Activated CD4-positive, alpha-beta T cell treated with anti-CD3 and anti-CD28 coated beads, Interleukin-10, Interleukin-2, amounts not matched to agents 100 ng/mL and 50 ng/mL, durations not matched to agents 16 hours and 8 hours (primary cell): ENCODE measurements at regions not wholly inside any gene's neighbourhood (a gene's known extent, or its start where the extent isn't known, plus 50 kb on each side); places are given as distances from the start of the nearest gene placed in this dataset.
"Not testable (repeated sequence)": the region's sequence is repeated elsewhere in the genome, so short reads cannot be mapped to it uniquely, and the experiment has no call there.

Experiments
- DNase-seq: peaks from one replicate; pipeline ENCODE4 v3.0.0-alpha.2; 2020

DNA sequence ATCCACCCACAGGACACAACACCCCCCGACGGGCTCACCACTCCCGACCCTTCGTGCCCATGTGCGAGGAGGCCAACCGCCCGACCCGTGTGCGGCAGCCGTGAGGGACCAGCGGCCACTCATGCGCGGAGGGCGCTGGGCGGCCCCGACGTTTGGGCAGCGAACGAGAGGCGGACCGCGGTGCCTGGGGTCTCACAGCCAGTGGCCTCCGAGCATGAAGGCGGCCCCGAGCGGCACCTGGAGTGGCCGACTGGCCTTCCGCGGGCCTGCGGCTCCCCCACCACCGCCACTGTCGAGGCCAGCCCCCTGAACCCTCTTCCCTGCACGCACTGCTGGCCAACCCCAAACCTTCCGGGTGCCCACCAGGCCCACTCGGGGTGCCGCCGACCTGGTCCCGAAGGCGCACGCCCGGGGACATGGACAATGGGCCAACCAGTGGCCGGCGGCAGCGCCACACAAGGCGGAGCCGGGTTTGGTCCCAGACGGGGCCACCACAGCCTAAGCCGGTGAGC, 4274.9 kb upstream of the OR11H1 start:
- no peak for DNase-seq

- DNase-seq, result not testable (repeated sequence)
Observed at GRCh38 chr22:11270981-11271380, 4257.0 kb upstream of the OR11H1 start.

GRCh38 chr22:11285116-11285838, 4242.7 kb upstream of the OR11H1 start:
- peak; percentile 26 for DNase-seq

GRCh38 chr22:11285839-11286205, 4242.2 kb upstream of the OR11H1 start:
- DNase-seq, result not testable (repeated sequence)

DNA sequence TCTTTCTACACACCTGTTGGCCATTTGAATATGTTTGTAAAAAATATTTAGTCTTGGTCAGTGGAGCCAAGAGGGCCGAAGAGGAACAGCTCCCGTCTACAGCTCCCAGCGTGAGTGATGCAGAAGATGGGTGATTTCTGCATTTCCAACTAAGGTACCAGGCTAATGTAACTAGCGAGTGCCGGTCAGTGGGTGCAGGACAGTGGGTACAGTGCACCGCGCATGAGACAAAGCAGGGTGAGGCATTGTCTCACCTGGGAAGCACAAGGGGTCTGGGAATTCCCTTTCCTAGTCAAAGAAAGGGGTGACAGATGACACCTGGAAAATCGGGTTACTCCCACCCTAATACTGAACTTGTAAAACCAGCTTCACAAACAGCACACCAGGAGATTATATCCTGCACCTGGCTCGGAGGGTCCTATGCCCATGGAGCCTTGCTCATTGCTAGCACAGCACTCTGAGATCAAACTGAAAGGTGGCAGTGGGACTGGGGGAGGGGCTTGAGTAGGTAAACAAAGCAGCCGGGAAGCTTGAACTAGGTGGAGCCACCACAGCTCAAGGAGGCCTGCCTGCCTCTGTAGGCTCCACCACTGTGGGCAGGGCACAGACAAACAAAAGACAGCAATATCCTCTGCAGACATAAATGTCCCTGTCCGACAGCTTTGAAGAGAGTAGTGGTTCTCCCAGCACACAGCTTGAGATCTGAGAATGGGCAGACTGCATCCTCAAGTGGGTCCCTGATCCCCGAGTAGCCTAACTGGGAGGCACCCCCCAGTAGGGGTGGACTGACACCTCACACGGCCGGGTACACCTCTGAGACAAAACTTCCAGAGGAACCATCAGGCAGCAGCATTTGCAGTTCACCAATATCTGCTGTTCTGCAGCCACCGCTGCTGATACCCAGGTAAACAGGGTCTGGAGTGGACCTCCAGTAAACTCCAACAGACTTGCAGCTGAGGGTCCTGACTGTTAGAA, 4239.5 kb upstream of the OR11H1 start:
- not testable (repeated sequence) for DNase-seq

DNA sequence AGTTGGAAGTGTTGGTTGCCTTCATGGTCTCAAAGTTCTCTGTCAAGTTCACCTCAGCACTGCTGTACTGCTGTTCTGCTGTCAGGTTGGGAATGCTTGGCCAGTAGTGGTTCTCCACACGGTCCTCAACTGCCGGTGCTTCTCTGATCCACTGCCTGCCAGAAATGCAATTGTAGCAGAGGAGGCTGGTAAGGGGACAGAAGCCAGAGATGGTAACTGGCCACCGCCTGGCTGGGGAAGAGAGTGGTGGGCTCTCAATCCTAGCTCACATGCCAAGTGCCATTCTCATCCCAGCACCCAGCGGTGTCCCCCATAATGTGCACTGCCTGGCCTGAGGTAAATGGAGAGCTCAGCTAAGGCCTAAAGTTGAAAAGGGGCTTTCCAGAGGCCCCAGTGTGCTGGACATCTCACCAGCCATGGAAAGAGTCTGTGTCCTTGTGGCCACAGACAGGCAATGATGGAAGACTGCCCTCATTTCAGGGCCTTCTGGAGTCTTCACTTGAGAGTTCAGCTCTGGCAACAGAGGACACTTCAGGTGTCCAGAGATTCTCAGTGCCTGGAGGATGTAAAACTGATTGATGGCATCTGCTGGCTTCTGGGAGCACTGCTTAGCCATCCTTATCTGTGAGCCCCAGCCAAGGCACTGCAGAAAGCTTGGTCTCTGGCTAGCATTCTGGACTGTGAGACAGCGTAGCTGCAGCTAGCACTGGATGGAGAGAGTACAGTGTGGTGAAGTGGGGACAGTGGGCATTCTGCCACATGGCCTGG, 4229.7 kb upstream of the OR11H1 start:
- DNase-seq, result not testable (repeated sequence)

- DNase-seq, result not testable (repeated sequence)
Observed at GRCh38 chr22:11302427-11302826, 4225.6 kb upstream of the OR11H1 start.

GRCh38 chr22:11302904-11303303, 4225.1 kb upstream of the OR11H1 start:
- DNase-seq, result not testable (repeated sequence)

DNA sequence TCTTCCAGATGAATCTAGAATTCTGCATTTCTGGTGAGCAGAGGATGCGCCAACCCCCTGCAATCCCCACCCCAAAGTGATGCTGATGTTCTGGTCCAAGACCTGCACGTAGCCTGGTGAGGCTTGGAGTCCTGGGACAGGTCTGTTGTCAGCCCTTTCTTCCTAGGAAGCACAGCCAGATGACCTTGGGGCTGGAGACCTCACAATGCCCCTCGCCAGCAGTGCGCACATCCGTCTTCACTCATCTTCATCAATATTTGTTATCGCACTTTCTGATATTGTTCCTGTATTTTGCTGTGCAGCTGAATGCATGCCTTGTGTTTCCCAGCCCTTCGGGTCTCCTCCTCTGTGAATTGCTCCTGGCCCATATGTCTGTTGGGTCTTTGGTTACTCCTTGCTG, 4222.8 kb upstream of the OR11H1 start:
- DNase-seq, result not testable (repeated sequence)

DNA sequence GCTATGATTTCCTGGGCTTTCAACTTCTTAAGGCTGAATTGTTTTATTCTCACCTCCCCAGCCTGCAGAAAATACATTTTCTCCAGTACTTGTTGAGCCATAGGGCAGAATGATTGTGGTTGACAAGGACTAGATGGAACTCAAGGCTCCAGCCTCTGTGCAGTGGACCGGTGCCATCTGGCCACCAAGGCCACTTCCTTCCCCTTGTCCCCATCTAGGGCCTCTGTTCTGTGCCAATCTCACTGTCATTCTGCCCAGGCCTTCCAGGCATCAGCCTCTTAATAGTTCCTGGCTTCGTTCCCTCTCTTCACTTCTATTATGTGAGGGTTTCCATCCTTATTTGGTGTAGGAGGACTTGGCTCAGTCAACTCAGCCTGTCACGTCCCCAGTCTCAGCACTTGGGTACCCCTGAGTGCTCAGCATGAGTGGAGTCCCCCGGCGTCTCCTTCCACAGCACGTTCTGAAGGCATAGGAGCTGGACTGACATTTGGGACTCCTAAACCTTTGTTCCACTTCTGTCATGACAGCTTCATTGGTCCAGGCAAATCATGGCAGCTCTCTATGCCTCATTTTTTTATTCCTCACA, 4221.0 kb upstream of the OR11H1 start:
- DNase-seq, result not testable (repeated sequence)

DNA sequence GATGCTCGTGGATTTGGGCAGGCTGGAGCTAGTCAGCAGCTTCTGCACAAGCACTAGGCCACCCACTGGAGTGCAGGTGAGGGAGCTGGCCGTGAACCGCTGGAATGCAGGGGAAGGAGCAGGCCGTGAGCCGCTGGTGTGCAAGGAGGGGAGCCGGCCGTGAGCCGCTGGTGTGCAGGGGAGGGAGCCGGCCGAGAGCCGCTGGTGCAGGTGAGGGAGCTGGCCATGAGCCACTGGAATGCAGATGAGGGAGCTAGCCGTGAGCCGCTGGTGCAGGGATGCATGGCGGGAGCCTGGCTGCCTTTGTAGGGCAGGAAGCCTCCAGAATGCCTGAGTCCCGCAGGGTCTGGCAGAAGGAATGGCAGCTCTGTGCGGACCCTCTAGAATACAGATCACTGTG, 4220.0 kb upstream of the OR11H1 start:
- no peak for DNase-seq

DNA sequence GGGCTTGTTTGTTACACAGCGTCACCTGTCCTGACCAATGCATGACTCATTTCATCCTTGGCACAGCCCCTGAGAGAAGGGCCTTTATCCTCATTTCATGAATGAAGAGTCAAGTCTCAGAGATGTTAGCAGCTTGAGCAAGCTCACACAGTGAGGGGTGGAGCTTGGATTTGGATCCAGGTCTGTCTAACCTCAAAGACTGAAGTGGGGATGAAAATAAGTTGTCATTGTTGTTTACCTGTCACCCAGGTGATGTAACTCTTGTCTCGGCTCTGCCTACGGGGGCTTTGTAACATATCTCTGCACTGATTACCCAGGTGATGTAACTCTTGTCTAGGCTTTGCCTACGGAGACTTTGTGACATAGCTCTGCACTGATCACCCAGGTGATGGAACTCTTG, 4218.2 kb upstream of the OR11H1 start:
- not testable (repeated sequence) for DNase-seq

GRCh38 chr22:11310647-11311046, 4217.3 kb upstream of the OR11H1 start:
- not testable (repeated sequence) for DNase-seq

DNA sequence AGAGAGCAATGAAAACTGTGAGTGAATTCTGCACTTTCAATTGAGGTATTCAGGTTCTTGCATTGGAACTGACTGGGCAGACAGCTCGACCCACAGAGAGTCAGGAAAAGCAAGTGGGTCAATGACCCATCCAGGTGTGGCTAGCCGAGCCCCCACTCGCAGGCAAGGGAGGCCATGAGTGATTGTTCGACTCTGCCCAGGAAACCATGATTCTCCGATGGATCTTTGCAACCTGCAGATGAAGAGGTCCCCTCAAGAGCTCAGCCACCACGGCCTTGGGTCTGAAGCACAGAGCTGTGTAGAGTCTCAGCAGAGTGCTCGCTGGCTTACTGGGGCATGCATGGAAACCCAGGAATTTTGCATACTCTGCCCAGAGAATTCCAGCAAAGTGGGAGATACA, 4215.4 kb upstream of the OR11H1 start:
- DNase-seq, result not testable (repeated sequence)

DNA sequence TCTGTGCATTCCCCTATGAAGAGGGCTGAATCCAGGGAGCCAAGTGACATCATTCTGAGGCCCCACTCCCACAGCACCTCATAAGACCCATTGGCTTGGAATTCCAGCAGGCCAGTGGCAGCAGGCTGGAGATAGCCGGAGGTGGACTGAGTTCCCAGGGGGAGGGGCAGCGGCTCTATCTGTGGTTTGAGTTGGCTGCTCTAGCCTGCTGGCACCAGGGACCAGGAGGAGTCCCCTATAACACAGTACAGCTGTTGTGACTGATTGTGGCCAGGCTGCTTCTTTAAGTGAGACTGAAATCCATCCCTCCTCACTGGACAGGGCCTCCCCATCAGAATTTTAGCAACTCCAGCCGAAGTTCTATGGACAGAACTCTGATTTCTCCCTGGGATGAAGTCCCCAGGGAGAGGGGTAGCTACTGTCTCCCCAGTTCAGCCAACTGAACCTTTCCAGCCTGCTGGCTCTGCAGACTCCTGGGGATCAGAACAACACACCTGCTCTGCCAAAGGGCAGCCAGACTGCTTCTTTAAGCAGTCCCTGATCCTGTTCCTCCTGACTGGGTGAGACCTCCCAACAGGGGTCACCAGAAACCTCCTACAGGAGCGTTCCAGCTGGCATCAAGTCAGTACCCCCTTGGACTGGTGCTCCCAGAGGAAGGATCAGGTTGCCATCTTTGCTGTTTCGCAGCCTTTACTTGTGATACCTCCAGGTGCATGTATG, 4214.8 kb upstream of the OR11H1 start:
- not testable (repeated sequence) for DNase-seq

GRCh38 chr22:11318633-11319032, 4209.4 kb upstream of the OR11H1 start:
- not testable (repeated sequence) for DNase-seq

GRCh38 chr22:11324439-11325037, 4203.5 kb upstream of the OR11H1 start:
- DNase-seq, result not testable (repeated sequence)

- no peak for DNase-seq
Observed at GRCh38 chr22:11325767-11326166, 4202.2 kb upstream of the OR11H1 start.

GRCh38 chr22:11341387-11342068, 4186.5 kb upstream of the OR11H1 start:
- not testable (repeated sequence) for DNase-seq

DNA sequence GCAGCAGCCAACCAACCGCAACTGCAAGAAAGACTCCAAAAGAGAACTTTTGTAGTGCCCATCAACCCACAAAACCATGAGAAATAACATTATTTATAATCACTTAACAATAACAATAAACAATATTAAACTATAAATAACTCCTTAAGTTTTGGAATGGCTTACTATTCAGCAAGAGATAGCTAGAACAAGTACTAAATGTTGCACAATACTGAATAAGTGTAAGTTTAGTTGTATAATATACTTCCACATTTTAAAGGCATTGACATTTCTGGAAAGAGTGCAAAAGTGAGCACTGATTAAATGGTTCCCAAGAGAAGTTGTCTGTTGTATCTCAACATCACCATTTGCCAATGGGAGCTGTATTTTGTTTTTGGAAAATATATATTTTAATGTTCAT, 4176.8 kb upstream of the OR11H1 start:
- DNase-seq, result not testable (repeated sequence)

- DNase-seq, result not testable (repeated sequence)
Observed at GRCh38 chr22:11352287-11352686, 4175.7 kb upstream of the OR11H1 start.
